ENCODE measurements at regions not wholly inside any gene's neighbourhood (a gene's known extent, or its start where the extent isn't known, plus 50 kb on each side); places are given as distances from the start of the nearest gene placed in this dataset.

DNA sequence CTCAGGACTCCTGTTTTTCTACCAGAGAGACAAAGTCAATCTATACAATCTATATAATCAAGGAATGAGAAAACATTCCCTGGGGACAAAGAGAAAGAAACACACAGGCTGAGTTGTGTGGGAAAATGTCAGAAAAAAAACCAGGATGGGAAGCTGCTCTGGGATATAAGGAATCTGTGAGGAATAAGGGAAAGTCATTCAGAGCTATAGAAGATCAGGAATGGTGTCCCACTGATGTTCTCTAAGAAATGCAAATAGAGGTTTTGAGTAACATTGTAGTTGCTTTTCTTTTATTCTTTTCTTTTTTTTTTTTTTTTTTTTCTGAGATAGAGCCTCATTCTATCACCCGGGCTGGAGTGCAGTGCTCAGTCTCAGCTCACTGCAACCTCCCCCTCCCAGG lies 605.9 kb upstream of the KLF4 start:
- no peak for DNase-seq (ENCODE audit: low read depth)
- H3K4me3 ChIP-seq (ENCODE audit: low read length): no peak overlapping the region
- TF ChIP-seq, protein P1, sequence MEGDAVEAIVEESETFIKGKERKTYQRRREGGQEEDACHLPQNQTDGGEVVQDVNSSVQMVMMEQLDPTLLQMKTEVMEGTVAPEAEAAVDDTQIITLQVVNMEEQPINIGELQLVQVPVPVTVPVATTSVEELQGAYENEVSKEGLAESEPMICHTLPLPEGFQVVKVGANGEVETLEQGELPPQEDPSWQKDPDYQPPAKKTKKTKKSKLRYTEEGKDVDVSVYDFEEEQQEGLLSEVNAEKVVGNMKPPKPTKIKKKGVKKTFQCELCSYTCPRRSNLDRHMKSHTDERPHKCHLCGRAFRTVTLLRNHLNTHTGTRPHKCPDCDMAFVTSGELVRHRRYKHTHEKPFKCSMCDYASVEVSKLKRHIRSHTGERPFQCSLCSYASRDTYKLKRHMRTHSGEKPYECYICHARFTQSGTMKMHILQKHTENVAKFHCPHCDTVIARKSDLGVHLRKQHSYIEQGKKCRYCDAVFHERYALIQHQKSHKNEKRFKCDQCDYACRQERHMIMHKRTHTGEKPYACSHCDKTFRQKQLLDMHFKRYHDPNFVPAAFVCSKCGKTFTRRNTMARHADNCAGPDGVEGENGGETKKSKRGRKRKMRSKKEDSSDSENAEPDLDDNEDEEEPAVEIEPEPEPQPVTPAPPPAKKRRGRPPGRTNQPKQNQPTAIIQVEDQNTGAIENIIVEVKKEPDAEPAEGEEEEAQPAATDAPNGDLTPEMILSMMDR (conservative IDR thresholded peaks at IDR 0.05; ENCODE audit: low read length): no peak

DNA sequence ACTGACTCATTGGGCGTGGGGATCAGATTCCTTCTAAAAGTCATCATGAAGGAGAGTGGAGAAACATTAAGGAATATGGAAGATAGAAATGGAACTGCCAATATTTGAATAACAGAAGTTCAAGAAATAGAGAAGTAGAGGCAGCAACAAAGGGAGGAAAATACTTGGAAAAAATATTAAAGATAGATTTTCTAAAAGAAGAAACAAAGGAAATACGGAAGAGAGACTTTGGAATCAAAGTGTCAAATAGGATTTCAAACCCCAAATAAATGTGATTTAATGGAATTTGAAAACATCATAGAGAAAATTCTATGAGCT lies 605.1 kb upstream of the KLF4 start:
- TF ChIP-seq, protein P1 (conservative IDR thresholded peaks at IDR 0.05; ENCODE audit: low read length): no peak
- H3K4me3 ChIP-seq (ENCODE audit: low read length): no peak overlapping the region
- DNase-seq (ENCODE audit: low read depth): no peak

GRCh38 chr9:108093773-108094675 lies 604.5 kb upstream of the KLF4 start:
- no peak overlapping the region for H3K4me3 ChIP-seq (ENCODE audit: low read length)
- DNase-seq (ENCODE audit: low read depth): no peak
- TF ChIP-seq, protein P1 (conservative IDR thresholded peaks at IDR 0.05; ENCODE audit: low read length): no peak

GRCh38 chr9:108088916-108089315 lies 599.3 kb upstream of the KLF4 start:
- no peak for DNase-seq (ENCODE audit: low read depth)
- no peak overlapping the region for H3K4me3 ChIP-seq (ENCODE audit: low read length)
- TF ChIP-seq, protein P1 (conservative IDR thresholded peaks at IDR 0.05; ENCODE audit: low read length): no peak

DNA sequence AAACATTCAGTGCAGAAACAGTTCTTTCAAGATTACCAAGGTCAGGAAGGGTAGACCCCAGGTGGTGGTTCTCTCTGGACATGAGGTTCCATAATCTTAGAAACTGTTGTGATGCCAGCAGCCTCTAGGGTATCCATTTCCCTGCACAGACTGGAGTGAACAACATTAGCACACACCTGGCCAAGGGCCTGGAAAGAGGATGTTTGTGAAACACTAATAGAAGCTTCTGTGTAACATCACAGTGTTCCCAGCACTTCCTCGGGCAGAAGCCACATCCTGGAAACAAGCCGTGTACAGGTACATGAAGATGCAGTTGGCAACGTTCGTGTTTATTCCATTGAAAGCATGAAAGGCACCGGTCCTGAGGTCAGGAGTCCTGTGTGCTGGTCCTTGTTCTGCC lies 598.2 kb upstream of the KLF4 start:
- TF ChIP-seq, protein P1 (conservative IDR thresholded peaks at IDR 0.05; ENCODE audit: low read length): no peak
- no peak for DNase-seq (ENCODE audit: low read depth)
- no peak overlapping the region for H3K4me3 ChIP-seq (ENCODE audit: low read length)

GRCh38 chr9:108086624-108087023 lies 597.1 kb upstream of the KLF4 start:
- TF ChIP-seq, protein P1 (conservative IDR thresholded peaks at IDR 0.05; ENCODE audit: low read length): no peak
- H3K4me3 ChIP-seq (ENCODE audit: low read length): no peak overlapping the region
- DNase-seq (ENCODE audit: low read depth): no peak

DNA sequence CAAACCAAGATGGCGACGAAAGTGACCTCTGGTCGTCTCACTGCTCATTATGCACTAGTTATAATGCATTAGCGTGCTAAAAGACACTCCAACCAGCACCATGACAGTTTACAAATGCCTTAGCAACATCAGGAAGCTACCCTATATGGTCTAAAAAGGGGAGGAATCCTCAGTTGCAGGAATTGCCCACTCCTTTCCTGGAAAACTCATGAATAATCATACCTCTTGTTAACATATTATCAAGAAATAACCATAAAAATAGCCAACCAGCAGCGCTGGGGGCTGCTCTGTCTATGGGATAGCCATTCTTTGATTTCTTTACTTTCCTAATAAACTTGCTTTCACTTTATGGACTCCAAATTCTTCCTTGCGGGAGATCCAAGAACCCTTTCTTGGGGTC lies 595.7 kb upstream of the KLF4 start:
- H3K4me3 ChIP-seq (ENCODE audit: low read length): no peak overlapping the region
- TF ChIP-seq, protein P1 (conservative IDR thresholded peaks at IDR 0.05; ENCODE audit: low read length): no peak
- no peak for DNase-seq (ENCODE audit: low read depth)

Measured in AG10803 (cell line).